GM21447 (cell line): ENCODE measurements at regions not wholly inside any gene's neighbourhood (a gene's known extent, or its start where the extent isn't known, plus 50 kb on each side); places are given as distances from the start of the nearest gene placed in this dataset.
"Not testable (repeated sequence)": the region's sequence is repeated elsewhere in the genome, so short reads cannot be mapped to it uniquely, and the experiment has no call there.

Experiments
- ATAC-seq: cut with Tn5 transposase; IDR thresholded peaks from one replicate; pipeline ENCODE4 v1.9.1; 2021; ENCODE audit not compliant: unreplicated experiment

- ATAC-seq: no peak
Observed at GRCh38 chr5:158521995-158522394, 577.7 kb downstream of the EBF1 start.

- ATAC-seq: no peak
Observed at GRCh38 chr5:158519433-158520021, 580.2 kb downstream of the EBF1 start.

- no peak for ATAC-seq
Observed at GRCh38 chr5:158516521-158516920, 583.2 kb downstream of the EBF1 start.

- ATAC-seq: no peak
Observed at GRCh38 chr5:158514986-158515359, 584.7 kb downstream of the EBF1 start.

- ATAC-seq: no peak
Observed at GRCh38 chr5:158514319-158514985, 585.3 kb downstream of the EBF1 start.

- no peak for ATAC-seq
Observed at GRCh38 chr5:158513490-158514318, 586.0 kb downstream of the EBF1 start.

- ATAC-seq: peak; percentile 93
Observed at GRCh38 chr5:158511454-158511853, 588.3 kb downstream of the EBF1 start.

- no peak for ATAC-seq
Observed at GRCh38 chr5:158510479-158510878, 589.2 kb downstream of the EBF1 start.

GRCh38 chr5:158506648-158507047 is 593.1 kb downstream of the EBF1 start:
- ATAC-seq: no peak

- no peak for ATAC-seq
Observed at GRCh38 chr5:158502686-158503085, 597.0 kb downstream of the EBF1 start.

- ATAC-seq: no peak
Observed at GRCh38 chr5:158499892-158500418, 599.8 kb downstream of the EBF1 start.

GRCh38 chr5:158499075-158499891 is 600.4 kb downstream of the EBF1 start:
- no peak for ATAC-seq

- ATAC-seq: no peak
Observed at GRCh38 chr5:158496624-158497023, 603.1 kb downstream of the EBF1 start.

GRCh38 chr5:158494541-158494940 is 605.2 kb downstream of the EBF1 start:
- ATAC-seq: no peak

GRCh38 chr5:158494044-158494443 is 605.7 kb downstream of the EBF1 start:
- not testable (repeated sequence) for ATAC-seq

GRCh38 chr5:158492841-158493242 is 606.9 kb downstream of the EBF1 start:
- no peak for ATAC-seq

GRCh38 chr5:158492136-158492535 is 607.6 kb downstream of the EBF1 start:
- ATAC-seq: no peak

GRCh38 chr5:158487664-158488063 is 612.1 kb downstream of the EBF1 start:
- no peak for ATAC-seq

GRCh38 chr5:158487156-158487555 is 612.6 kb downstream of the EBF1 start:
- ATAC-seq: no peak

GRCh38 chr5:158486566-158486965 is 613.1 kb downstream of the EBF1 start:
- no peak for ATAC-seq

- no peak for ATAC-seq
Observed at GRCh38 chr5:158485604-158486081, 614.1 kb downstream of the EBF1 start.
